ENCODE measurements at regions not wholly inside any gene's neighbourhood (a gene's known extent, or its start where the extent isn't known, plus 50 kb on each side); places are given as distances from the start of the nearest gene placed in this dataset.

DNA sequence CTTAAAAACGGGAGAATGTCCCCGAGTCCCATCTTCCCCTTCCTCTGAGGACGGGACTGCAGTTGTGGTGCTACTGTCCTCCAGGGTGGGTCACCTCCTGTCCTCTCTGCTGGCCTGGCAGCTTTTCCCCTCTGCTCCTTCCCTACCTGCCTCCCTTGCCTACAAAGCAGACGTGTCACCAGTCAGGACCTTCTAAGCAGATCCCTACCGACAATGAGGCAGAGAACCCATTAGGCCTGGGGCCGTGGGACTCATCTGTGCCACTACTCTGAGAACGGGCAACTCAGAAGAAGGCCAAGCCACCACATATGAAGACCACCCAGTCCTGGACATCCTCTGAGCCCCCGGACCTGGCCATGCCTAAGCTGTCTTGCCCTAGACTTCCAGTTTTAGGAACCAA, 103.0 kb upstream of the TEX51 start:
- DNase-seq: no peak

- DNase-seq: no peak
Measured at GRCh38 chr2:126796931-126797621, 101.6 kb upstream of the TEX51 start.

DNA sequence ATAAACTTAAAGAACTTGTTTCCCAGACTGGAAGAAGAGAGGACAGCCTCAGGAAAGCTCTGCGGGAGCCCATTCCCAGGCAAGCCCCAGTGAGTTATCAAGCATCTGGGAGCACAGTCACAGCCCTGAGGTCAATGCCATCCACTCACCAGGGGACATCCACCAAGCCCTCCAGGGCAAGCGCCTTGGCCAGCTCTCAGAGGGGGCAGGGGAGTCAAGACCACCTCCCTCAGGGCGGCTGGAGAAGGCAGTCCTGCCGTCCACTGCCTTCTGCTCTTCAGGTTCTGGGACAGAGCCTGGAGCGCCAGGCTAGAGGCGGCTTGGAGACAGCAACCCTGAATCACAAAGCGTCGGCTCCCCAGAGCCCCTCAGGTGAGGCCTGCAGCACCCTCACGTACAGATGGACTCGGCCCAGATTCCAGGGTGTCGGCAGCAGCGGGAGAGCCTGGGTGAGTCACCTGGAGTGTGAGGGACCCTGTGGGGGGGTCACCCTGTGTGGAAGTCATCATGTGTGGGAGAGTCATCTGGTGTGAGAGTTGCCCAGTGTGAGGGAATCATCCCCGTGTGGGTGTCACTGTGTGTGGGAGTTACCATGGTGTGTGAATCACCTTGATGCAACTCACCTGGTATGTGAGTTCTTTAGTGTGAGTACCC, 100.9 kb upstream of the TEX51 start:
- DNase-seq: no peak

DNA sequence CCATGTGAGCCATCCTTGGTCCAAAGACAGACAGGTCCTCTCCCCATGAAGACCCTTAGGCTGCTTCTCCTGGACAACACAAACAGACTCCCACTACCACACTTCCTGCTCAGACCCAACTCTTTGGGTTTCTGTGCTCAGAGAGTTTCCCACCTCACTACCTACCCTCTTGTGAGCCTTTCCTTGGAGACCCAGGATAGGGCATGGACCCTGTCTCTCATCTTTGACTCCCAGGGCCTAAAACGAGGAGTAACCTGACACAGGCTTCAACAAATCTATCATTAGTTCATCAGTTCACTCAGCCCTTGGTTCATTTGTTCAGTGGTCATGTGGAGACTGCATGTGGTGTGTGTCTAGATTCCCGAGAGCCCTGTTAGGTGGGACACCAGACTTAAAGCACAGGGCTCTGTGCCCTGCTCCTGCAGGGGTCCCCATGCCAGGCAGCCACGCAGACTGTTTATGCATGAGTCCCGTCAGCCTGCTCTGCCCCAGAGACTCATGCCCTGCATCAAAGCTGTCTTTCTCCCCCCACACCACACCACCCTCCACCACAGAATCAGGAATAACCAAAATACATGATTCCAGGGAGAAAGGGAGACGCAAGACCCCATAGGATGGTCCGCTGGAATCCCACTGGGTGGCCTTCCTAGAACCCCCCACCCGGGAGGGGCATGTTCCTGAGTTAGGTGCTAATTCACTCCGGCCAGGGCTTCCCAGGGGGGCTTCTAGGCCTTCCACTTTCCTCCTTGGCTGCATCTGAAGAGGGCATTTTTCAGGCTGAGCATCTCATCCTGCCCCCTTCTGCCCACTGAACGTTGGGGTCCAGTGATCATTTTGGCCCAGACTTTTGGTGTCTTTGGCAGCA, 100.2 kb upstream of the TEX51 start:
- no peak for DNase-seq

- DNase-seq: no peak
Measured at GRCh38 chr2:126799301-126799700, 99.4 kb upstream of the TEX51 start.

- no peak for DNase-seq
Measured at GRCh38 chr2:126801473-126801872, 97.2 kb upstream of the TEX51 start.

DNA sequence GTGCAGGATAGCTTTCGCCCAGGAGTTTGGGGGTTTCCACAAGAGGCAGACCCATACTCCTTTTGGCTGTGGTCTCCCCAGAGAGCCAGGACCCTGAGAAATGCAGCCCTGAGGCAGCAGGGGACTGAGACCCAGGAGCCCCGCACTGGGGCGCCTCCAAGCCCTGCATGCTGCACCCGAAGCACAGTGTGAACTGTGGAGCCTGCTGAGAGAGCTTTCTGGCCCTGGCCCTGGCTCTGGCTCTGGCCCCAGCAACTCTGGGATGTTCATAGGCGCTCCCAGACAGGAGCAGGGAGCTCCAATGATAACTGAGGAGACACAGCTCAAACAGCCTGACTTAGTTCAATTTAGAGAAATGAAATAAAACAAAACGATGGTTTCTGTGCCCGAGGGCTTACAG, 96.4 kb upstream of the TEX51 start:
- DNase-seq: no peak

- DNase-seq: no peak
Measured at GRCh38 chr2:126802774-126803433, 95.8 kb upstream of the TEX51 start.

DNA sequence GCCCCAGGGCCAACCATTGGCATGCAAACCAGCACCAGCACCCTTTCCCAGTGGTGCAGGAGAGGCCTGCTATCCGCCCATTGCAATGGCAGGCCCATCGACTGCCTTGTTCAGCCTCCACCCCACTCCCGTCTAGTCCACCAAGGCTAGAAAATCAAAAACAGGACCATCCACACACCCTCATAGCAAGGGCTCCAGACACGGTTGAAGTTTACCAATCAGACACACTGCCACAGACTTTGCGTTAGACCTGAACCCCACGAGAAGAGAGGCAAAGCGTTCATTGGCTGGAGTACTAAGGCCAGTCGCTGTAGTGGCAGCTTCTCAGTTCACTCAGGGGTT, 95.3 kb upstream of the TEX51 start:
- no peak for DNase-seq

- no peak for DNase-seq
Measured at GRCh38 chr2:126804347-126804746, 94.3 kb upstream of the TEX51 start.

- DNase-seq: no peak
Measured at GRCh38 chr2:126808929-126809328, 89.8 kb upstream of the TEX51 start.

DNA sequence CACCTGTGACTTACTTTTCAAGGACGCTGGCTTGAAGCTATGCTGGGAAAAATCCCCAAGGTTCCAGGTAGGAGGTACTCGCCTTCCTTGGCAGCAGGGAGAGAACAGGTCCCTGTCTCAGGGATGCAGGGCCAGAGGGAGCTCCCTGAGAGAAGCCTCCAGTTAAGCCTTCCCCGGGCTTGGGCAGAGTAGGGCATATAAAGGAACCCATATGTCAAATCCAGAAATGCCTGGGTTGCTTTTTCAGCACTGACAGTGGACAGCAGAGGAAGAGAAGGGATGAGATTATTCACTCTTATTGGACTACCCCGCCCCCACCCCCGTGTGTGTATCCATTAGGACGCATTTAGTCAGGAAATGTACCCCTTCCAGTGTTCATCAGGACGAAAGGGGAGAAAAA, 89.3 kb upstream of the TEX51 start:
- DNase-seq: no peak

DNA sequence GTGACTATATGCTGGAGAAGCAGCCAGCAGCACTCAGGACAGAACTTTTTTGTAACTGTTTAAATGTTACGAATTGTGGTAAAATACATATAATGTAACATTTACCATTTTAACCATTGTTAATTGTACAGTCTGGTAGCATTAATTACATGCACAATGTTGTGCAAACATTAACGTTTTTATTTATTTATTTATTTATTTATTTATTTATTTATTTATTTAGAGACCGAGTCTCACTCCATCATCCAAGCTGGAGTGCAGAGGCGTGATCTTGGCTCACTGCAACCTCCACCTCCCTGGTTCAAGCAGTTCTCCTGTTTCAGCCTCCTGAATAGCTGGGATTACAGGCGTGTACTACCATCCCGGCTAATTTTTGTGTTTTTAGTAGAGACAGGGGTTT, 88.7 kb upstream of the TEX51 start:
- no peak for DNase-seq

- DNase-seq: no peak
Measured at GRCh38 chr2:126811101-126811500, 87.6 kb upstream of the TEX51 start.

DNA sequence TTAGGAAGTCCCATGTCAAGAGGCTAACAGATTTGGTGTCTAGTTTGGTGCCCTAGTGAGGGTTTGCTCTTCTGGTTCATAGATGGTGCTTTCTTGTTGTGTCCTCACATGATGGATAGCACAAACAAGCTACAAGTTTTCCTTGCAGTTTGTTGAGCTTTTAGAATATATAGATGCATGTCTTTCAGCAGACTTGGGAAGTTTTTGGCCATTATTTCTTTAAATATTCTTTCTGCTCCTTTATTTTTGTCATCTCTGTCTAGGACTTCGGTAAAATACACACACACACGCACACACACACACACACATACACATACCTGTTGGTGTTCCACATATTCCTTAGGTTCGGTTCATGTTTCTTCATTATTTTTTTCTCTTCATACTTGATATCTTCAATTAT, 81.5 kb upstream of the TEX51 start:
- DNase-seq: no peak

GRCh38 chr2:126822115-126822514, 76.6 kb upstream of the TEX51 start:
- DNase-seq: no peak

GRCh38 chr2:126822921-126823320, 75.8 kb upstream of the TEX51 start:
- no peak for DNase-seq

DNA sequence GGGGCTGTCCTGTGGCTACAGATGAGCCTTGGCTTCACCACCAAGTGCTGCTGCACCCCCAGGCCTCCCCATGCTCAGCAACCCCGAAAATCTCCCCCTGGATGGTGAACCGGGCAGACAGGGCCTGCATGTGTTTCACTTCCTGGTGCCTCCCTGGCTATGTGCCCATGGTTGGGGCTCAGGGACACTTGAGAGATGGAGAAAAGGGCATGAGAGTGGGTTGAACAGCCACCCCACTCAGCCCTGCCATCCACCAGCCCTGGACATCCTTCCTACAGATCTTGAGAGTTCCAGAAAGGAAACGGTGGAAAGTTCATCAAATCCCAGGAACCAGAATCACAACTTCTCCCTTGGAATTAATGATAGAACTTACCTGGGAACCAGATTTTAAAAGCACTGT, 74.7 kb upstream of the TEX51 start:
- no peak for DNase-seq

- no peak for DNase-seq
Measured at GRCh38 chr2:126824663-126825062, 74.0 kb upstream of the TEX51 start.

- no peak for DNase-seq
Measured at GRCh38 chr2:126825316-126825715, 73.4 kb upstream of the TEX51 start.

DNA sequence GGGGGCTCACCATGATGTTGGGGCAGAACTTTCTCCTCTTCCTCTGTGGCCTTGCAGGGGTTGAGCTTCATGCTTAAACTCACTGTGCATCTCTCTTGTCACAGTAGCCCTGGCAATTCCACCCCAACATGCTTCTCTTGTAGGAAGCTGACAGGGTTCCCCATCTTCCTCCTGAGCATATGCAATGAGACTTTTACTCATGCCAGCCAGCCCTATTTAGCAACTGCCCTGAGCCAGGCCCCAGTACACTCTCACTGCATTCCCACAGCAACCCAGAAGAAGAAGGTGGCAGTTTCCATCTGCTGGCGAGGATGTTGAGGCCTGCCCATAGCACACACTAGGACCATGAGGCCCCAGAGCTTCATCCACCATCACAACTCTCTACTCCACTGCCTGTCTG, 72.2 kb upstream of the TEX51 start:
- DNase-seq: no peak

GRCh38 chr2:126827371-126827770, 71.3 kb upstream of the TEX51 start:
- no peak for DNase-seq

DNA sequence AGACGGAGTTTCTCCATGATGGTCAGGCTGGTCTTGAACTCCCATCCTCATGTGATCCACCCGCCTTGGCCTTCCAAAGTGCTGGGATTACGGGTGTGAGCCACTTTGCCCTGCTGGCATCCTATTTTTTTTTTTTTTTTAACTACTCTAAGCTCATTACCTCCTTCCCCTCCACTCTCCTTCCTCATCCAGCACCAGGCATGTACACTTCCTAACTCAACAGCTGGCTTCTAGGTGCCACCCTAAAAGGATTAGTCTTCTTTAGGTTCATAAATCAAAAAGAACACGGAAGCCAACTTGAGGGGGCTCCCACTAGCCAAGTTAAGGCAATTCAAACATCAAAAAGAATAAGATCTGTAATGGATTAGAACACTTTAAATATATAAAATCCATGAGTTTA, 70.6 kb upstream of the TEX51 start:
- no peak for DNase-seq

- DNase-seq: no peak
Measured at GRCh38 chr2:126828491-126828890, 70.2 kb upstream of the TEX51 start.
